Ureter (tissue), 1 donor: ENCODE measurements at regions not wholly inside any gene's neighbourhood (a gene's known extent, or its start where the extent isn't known, plus 50 kb on each side); places are given as distances from the start of the nearest gene placed in this dataset.
A peak's percentile ranks its signal among the peaks of the same experiment; 100 is the strongest.

Experiments used
- DNase-seq: peaks from one replicate; pipeline ENCODE4 v3.0.0-alpha.2; 2020; ENCODE audit warnings: low spot score
- donor health status: DM: yes; HTN: yes; CAD: no.

- DNase-seq, result peak; percentile 27
Measured at GRCh38 chr5:171629221-171629620, 156.4 kb upstream of the SMIM23 start.

- DNase-seq, result peak; percentile 45
Measured at GRCh38 chr5:171629628-171630349, 155.8 kb upstream of the SMIM23 start.

GRCh38 chr5:171630350-171631065, 155.1 kb upstream of the SMIM23 start:
- DNase-seq, result no peak

- DNase-seq, result no peak
Measured at GRCh38 chr5:171632616-171633015, 153.0 kb upstream of the SMIM23 start.

GRCh38 chr5:171633776-171634470, 151.7 kb upstream of the SMIM23 start:
- no peak for DNase-seq

GRCh38 chr5:171634511-171634910, 151.1 kb upstream of the SMIM23 start:
- DNase-seq, result no peak

GRCh38 chr5:171635028-171635427, 150.6 kb upstream of the SMIM23 start:
- DNase-seq, result no peak

GRCh38 chr5:171635561-171636245, 149.9 kb upstream of the SMIM23 start:
- DNase-seq, result no peak

- DNase-seq, result no peak
Measured at GRCh38 chr5:171637811-171638210, 147.8 kb upstream of the SMIM23 start.

GRCh38 chr5:171639205-171639621, 146.4 kb upstream of the SMIM23 start:
- no peak for DNase-seq

GRCh38 chr5:171639966-171640365, 145.7 kb upstream of the SMIM23 start:
- no peak for DNase-seq

- no peak for DNase-seq
Measured at GRCh38 chr5:171640480-171640879, 145.1 kb upstream of the SMIM23 start.

- no peak for DNase-seq
Measured at GRCh38 chr5:171641891-171642290, 143.7 kb upstream of the SMIM23 start.

GRCh38 chr5:171642894-171643293, 142.7 kb upstream of the SMIM23 start:
- DNase-seq, result no peak

- no peak for DNase-seq
Measured at GRCh38 chr5:171644536-171644935, 141.1 kb upstream of the SMIM23 start.

- no peak for DNase-seq
Measured at GRCh38 chr5:171646102-171647042, 139.2 kb upstream of the SMIM23 start.

- no peak for DNase-seq
Measured at GRCh38 chr5:171647043-171647903, 138.3 kb upstream of the SMIM23 start.

GRCh38 chr5:171647904-171648260, 137.7 kb upstream of the SMIM23 start:
- no peak for DNase-seq

GRCh38 chr5:171648279-171649074, 137.1 kb upstream of the SMIM23 start:
- no peak for DNase-seq
